ENCODE measurements at regions not wholly inside any gene's neighbourhood (a gene's known extent, or its start where the extent isn't known, plus 50 kb on each side); places are given as distances from the start of the nearest gene placed in this dataset.

DNA sequence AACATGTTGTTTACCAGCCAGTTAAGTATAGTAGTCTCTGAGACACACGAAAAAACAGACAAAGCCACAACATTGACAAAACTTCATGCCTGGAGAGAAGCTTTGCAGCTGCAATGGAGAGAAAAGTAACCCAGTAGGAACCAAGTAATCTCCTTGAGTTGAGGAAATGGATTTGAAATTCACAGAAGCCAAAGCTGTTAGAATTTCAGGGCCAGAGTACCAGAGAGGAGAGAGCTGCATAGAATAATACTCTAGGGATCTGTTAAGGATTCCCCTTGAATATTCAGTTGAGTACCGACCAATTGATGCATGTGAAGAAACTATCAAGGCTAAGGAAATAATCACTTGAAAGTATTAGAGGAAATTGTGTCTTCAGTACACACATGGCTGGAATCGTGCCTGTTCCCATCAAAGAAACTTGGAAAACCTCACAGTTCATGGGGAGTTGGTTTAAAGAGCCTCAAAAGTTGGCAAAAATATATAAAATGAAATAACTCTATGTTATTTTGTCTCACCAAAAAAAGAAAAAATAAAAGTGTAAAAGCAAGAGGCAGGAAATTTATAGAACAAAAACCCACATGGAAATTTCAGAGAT lies 324.0 kb upstream of the NEGR1 start:
- no peak for FAIRE-seq

DNA sequence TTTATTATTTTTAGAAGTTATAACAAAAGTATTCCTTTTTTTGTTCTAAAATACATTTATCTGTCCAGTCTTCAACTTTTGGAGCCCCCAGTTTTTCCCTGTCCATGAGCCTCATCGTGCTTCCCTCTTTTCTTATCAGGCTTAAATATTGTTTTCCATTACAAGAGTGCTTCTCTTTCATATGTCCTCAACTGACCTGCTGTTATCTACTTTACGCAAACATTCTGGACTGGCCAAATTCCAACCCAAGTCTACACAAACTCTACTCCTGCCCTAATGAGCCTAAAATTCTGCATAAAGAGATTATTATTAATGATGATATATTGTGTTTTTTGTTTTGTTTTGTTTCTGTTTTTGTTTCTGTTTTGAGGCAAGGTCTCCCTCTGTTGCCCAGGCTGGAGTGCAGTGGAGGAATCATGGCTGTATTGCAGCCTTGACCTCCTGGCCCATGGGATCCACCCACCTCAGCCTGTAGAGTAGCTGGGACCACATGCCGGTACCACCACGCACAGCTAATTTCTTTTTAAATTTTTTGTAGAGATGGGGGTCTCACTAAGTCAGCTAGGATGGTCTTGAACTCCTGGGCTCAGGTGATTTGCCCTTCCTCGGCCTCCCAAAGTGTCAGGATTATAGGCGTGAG lies 318.8 kb upstream of the NEGR1 start:
- FAIRE-seq = no peak

DNA sequence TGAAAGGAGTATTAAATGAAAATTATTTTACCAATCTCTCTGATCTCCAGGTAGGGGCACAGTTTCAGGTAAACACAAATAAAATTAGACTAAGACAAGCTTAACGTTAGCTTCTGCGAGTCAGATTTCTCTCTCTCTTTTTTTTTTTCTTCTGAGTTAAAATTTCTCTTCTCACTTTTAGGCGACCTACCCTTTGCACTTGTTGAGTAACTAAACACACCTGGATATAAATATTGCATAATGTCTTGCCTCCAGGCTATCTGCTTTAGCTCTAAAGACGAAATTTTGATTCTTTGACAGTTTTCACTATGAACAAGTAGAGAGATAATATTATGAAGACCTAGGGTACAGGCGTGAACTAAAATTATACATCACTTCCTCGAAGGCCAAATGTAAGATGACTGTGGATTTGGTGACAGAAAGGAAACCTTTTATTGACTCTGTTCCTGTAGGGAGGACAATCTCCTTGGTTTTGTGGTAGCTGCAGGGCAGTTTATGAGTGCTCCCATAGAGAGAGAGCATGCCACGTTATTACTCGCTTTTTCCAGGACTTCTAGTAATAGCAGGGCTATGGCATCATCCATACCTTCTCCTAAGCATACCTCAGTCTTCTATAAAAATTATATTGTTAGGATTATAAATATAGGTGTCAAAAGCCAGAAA lies 303.8 kb upstream of the NEGR1 start:
- FAIRE-seq = no peak

DNA sequence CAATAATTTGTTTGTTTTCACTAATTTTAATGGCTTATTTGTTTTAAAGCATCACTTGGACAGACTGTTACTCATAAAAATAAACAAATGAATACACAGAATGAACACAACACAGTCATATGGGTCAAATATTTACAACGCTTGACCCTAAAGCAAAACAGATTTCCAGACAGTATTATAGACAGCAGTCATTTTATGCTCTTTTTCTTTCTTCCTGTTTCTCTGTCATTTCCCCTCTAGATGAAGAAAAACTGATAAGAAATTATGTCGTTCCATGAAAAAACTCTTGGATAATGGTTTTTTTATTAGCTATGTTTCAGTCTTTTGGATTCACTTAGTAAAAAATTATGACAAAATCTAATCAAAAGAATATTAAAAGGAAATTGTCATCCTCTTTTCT lies 297.3 kb upstream of the NEGR1 start:
- no peak for FAIRE-seq

DNA sequence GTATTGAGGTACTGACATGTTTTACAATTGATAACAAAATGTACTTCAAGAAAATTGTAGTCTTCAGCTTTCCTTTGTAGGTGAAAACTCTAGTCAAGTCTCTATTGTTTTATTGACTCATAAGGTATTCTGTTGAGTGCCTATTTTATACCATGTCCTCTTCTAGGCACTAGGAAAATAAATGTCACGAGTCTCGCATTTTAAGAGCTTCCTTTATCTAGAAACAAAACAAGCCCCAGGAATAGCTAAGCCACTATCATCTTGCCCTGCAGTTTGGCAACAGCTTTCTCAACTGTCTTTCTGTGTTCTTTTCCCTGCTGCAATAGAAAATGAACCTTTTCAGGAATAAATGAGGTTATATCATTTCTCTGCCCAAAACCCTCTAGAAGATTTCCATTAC lies 288.5 kb upstream of the NEGR1 start:
- FAIRE-seq = no peak

DNA sequence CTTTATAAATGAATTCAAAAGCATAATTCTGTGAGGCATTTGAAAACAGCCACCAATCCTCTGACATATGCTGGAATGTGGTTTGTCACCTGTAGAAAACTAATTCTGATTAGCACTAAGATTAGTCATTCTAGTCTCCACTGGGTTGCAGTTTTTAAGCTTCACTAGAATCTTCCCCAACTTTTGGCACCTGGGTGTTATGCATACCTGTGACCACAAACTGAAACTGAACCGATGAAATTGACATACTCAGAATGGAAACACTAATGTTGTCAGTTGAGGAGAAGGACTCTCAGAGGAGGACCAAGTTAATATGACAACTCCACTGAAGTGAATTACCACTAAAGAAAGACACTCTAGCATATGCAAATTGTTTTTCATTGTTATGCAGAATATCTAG lies 285.8 kb upstream of the NEGR1 start:
- FAIRE-seq = no peak

DNA sequence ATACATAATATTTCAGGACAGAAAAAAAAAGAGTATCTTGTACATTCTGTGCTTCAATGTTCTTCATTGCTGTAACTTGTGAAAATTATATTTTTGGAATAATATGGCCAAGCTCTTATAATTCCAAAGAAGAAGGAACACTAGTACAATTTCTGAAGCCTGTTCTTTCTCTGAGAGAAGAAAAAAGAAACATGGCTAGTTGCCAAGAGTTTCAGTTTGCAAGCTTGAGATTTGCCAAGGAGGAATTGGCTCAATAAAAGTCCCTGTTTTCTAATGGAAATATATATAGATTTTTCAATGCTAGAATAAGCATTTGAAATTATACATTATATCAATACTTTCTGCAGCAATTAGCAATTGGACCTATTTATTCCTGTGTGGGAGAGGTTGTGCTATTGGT lies 285.2 kb upstream of the NEGR1 start:
- FAIRE-seq = no peak

DNA sequence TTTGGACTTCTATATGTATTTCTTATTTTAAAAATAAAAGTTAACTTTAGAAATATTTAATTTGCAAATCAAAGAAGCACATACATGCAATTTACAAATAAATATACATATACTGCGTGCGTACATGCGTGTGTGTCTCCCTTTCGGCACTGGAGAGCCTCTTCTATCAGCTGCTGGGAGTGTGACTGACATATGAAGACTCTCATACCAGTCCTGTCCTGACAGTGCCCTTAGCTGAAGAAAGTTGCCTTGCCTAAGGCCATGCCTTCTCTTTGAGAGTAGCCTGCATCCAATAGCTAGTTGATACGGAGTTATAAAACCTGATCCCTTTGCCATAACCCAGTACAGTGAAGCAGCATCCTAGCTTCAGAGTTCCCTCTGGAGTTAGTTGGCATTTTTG lies 282.4 kb upstream of the NEGR1 start:
- FAIRE-seq = no peak

DNA sequence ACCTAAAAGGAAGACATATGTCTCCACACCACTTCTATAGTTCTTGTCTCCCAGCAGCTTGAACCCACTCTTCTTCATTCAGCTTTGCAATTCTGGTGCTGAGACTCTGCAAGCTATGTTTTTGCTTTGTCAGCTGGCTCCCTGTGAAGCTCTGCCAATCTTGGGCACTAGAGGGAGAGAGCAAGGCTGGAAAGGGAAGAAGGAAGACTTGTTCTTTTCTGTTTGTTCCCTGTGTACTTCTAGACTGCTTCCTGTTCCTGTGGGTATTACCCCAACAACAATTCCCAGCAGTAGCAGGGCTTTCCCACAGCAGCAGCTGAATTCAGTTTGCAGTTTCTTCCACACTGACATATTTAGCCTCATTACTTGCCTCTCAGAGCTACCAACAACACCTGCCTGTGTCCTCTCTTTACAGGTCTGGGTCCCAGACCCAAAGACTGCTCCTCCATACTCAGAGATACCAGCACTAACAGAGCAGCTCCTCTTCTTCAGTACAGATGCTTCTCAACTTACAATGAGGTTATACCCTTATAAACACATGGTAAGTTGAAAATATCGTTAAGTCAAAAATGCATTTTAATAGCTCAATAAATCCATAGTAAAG lies 275.2 kb upstream of the NEGR1 start:
- no peak for FAIRE-seq

DNA sequence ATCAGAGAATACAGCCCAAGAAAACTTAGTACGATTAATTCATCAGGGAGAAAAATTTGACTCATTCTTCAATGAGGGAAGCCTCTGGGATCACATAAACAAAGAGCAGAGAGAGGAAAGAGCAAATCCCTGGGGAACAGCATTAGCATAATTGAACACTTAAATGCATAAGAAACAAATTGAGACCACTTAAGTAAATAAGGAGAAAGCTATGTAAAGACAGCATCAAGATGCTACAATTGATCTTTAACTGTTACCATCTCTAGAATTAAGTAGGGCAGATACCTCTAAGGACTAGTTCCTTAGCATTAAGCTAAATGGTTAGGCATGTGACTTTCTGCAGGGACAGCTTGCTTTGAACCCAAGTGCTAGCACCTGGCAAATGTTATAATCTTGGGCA lies 265.1 kb upstream of the NEGR1 start:
- FAIRE-seq = no peak

DNA sequence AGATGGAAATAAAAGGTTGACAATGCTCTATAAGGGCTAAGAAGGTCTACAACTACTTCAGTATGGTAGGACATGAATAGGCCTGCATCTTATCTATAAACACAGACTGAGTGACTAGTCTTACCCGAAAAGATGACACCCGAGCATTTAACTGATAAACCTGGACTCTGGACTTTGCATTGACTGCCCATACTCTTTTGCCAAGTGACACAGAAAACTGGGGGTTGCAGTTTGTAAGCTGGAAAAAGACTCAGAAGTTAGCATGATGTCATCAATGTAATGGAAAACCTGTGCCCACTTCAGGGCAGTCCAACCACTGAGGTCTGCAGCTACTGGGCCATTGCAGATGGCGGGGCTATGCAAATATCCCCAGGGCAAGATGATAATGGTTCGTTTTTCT lies 258.3 kb upstream of the NEGR1 start:
- no peak for FAIRE-seq

DNA sequence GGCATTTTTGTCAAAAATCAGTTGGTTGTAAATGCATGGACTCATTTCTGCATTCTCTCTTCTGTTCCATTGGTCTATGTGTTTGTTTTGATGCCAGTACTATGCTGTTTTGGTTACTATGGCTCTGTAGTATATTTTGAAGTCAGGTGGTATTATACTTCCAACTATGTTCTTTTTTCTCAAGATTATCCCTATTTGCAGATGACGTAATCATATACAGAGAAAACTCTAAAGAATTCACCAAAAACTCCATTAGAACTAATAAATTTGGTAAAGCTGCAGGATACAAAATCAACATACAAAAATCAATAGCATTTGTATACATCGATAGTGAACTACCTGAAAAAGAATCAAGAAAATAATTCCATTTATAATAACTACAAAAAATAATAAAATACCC lies 253.1 kb upstream of the NEGR1 start:
- FAIRE-seq = no peak

DNA sequence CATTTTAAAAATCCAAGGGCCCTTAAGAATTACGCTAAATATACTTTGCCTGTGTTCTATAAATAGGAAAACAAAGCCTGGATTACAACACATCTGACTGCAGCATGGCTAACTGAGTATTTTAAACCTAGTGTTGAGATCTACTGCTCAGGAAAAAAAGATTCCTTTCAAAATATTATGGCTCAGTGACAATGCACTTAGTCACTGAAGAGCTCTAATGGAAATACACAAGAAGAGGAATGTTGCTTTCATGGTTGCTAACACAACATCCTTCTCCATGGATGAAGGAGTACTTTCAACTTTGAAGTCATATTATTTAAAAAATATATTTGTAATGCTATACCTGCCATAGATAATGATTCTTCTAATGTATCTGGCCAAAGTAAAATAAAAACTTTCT lies 248.3 kb upstream of the NEGR1 start:
- FAIRE-seq = no peak

DNA sequence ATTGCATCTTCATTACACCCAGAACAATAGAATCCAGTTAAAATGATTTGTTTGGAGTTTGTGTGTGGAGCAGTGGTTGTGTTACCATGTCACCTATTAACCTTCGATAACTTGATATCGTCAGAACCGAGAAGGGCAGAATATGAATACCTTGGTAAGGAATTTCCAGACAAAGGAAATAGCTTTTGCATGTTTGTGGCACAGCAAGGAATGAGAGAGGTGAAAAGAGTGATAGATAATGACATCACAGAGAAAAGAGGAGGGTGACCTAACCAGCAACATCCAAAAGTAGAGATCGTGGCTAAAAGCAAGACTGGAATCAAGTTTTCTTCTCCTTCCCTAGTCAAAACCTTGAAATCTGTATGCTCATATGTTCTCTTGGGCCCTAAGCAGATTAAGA lies 244.6 kb upstream of the NEGR1 start:
- FAIRE-seq = no peak

DNA sequence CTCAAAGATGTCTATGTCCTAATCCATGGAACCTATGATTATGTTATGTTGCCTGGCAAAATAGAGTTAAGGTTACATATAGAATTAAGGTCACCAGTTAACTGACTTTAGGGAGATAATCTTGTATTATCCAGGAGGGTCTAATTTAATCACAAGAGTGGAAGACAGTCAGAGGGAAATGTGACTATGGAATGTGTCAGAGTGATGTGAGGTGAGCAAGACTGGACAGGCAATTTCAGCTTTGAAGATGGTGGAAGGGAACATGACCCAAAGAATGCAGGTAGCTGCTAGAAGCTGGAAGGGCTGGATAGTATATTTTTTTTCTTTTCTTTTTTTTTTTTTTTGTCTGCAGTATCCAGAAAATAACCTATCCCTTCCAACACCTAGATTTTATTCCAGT lies 241.7 kb upstream of the NEGR1 start:
- FAIRE-seq = no peak

DNA sequence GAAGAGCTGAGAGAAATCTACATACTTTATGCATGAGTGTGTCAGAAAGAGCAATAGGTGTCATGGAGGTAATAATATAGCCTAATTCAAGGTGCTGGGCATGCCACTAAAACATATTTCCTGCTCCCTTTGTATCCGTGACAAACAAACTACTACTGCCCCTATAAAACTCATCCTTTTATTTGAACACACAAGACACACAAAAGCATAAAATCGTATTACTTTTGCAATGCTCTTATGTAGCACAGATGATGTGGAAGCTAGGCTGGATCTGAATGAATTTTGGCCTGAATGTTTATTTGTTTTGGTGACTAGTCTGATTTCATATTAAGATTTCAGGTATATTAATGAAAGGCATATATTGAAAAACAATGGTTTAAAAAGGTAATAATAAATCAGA lies 239.3 kb upstream of the NEGR1 start:
- no peak for FAIRE-seq

DNA sequence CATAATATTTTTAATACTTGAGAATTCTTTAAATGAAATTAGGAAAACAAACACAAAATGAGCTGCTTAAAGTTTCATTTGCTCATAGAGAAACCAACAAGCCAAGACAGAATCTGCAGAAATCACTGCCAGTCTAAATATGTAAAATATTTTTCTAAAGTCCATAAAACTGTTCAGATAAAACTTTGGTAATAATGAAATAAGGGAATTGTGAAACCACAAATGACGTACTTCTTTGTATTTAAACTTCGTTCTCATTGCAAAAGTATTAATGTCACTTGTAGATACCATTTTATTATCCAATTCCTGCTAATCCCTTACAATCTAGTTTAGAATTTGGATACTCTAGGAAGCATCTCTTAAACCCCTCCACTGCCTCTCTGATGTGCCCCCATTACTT lies 234.5 kb upstream of the NEGR1 start:
- FAIRE-seq = no peak

DNA sequence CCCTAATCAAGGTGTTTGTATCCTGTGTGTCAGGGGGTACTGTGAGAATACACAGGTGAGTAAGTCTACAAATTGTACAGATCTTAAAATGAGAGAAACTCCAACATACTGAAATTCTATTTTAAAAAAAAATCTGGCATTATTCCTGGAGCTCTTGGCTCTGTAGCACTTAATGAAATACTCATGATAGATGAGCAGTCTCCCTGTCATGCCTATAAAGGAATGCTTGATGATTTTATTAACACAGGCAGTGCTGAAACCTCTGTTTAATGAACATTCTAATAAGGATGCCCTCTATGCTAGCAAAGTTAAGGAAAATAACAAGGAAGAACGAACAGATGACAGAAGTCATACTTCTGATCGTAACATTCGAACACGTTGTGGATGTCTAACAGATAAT lies 233.9 kb upstream of the NEGR1 start:
- no peak for FAIRE-seq

DNA sequence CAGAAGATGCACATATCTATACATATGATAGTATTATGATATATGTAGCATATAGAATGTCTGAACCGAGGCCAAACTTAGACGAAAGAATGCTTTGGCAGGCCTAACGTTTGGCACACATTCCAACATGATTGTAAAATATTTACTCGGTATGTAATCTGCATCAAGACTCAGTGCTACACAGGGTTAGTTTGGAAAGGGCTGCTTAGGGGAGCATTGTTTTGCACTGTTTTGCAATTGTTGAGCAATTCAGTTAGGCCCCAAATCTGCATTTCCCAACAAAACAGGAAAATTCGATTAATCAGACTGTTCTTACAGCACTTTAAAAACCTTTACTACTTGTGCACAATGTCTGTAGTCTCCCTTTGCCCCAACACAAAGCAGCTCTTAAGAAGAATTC lies 216.0 kb upstream of the NEGR1 start:
- FAIRE-seq = no peak

DNA sequence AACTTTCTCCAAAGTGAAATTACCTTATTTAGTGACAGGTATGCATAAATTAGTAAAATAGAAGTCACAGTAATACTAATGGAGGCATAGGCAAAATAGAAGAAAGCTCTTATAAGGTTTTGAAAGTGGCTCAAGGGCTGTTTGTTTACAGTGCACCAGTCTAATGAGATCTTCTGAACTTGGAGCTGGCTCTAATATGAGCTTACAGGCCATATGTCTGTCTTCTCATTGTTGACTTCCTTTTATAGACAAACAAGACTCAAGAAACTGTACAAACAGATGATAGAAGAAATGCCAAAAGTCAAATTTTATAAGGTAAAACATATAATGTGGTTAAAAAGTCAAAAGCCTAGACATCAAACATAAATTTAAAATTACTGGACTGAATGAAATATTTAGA lies 207.5 kb upstream of the NEGR1 start:
- no peak for FAIRE-seq

DNA sequence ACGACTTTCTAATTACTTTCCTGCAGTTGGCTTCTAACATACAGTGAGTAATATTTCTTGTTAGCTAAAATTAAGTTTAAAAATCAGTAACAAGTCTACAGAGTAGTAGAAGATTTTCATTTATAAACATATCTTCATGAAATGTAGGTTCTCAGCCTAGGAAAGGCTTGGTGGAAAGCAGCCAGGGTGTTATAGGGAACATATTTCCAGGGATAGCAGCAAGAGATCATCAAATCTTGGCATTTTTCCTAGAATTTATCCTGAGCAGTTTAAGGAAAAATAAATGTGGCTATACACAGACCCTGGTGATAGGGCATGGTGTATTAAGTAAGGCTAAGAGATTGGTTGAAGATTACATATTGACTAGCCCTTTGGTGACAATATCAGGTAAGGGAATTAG lies 203.5 kb upstream of the NEGR1 start:
- no peak for FAIRE-seq

DNA sequence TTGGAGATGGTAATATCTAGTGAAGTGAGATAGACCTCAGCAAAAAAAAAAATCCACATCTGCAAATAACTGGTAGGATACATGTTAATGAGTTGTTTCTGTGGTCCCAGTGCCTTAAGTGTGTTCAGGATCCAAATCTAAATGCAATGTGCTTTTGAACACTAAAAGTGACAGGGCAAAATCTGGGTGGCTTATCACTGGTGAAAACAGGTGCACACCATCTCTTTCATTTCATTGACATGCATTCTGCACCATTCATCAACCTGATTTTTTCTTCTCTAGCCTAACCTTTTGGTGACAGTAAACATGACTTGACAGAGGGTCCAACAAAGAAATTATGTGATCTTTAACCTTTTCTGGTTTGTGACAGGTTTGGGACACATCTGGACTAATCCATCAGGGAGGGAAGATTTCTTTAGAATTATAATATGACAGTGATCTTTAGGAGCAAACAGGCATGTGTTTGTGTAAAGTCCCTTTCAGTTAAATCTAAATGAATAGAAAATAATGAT lies 201.6 kb upstream of the NEGR1 start:
- FAIRE-seq = no peak

DNA sequence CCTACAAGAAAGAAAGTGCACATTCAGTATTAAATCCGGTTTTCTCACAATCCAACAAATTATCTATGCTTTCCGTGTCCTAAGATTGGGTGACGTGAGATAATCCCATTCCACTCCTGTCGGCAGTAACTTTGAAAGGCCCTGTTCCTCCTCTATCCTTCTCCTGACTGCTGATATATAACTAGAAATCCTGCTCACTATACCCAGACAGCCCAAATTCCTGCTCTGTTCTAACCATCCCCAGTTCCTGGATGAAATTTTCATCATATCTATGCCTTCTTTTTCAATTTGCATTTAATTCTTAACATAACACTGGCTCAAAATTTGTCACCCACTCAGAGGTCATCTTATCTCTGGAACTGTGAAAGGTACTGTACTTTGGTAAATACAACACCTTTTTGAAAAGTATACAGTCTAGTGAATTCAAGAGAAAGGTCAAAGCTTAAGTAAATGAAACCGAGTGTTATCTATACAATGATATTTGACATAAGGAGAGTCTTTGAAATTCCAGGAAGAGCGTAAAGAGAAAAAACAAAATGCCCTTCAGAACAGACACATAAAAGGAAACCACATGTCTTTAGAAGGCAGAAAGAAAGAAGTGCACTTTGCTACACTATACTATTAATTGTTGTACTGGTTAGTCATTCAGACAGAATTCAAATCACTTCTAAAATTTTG lies 200.5 kb upstream of the NEGR1 start:
- FAIRE-seq = no peak

Measured in G401.6 (cell line).